ENCODE measurements at regions not wholly inside any gene's neighbourhood (a gene's known extent, or its start where the extent isn't known, plus 50 kb on each side); places are given as distances from the start of the nearest gene placed in this dataset.

- TF ChIP-seq EZH2 (IDR thresholded peaks at IDR 0.05; ENCODE audit: borderline replicate concordance, low read depth, low read length, severe bottlenecking), result no peak
- TF ChIP-seq CTCF (IDR thresholded peaks at IDR 0.05; ENCODE audit: borderline replicate concordance, extremely low read depth, low read length, poor library complexity, severe bottlenecking), result no peak
Observed at GRCh38 chr6:169857343-169858292, 106.2 kb downstream of the ERMARD start.

Measured in DND-41 (cell line).